WERI-Rb-1 (cell line): ENCODE measurements at regions not wholly inside any gene's neighbourhood (a gene's known extent, or its start where the extent isn't known, plus 50 kb on each side); places are given as distances from the start of the nearest gene placed in this dataset.
"Not testable (repeated sequence)": the region's sequence is repeated elsewhere in the genome, so short reads cannot be mapped to it uniquely, and the experiment has no call there.

Source experiments
- DNase-seq: peaks from one replicate; pipeline ENCODE4 v3.0.0-alpha.2; 2020
- H3K27ac ChIP-seq: fragments of 250-450 bp; sonication (Bioruptor Pico); 2 replicates; pipeline ENCODE4 v1.5.1; 2020; ENCODE audit warnings: mild to moderate bottlenecking, moderate library complexity
- H3K27me3 ChIP-seq: fragments of 250-450 bp; sonication (Bioruptor Pico); 2 replicates; pipeline ENCODE4 v1.5.1; 2021; ENCODE audit warnings: mild to moderate bottlenecking, low read depth, moderate library complexity; ENCODE audit not compliant: insufficient read depth, severe bottlenecking
- H3K36me3 ChIP-seq: fragments of 250-450 bp; sonication (Bioruptor Pico); 2 replicates; pipeline ENCODE4 v1.5.1; 2020; ENCODE audit warnings: mild to moderate bottlenecking, moderate library complexity
- H3K4me3 ChIP-seq: 2 replicates; pipeline ENCODE4 v1.5.1; 2011; ENCODE audit warnings: low read depth, mild to moderate bottlenecking, control low read depth, low read length
- H3K9me3 ChIP-seq: fragments of 250-450 bp; sonication (Bioruptor Pico); 2 replicates; pipeline ENCODE4 v1.5.1; 2021; ENCODE audit warnings: mild to moderate bottlenecking, moderate library complexity; ENCODE audit not compliant: severe bottlenecking
- CTCF ChIP-seq: IDR thresholded peaks from 2 replicates; pipeline ENCODE4 v1.5.1; 2011; ENCODE audit warnings: low read depth, mild to moderate bottlenecking, control low read depth, inconsistent platforms, low read length

GRCh38 chr13:52324831-52325230 lies 81.1 kb downstream of the THSD1 start:
- H3K4me3 ChIP-seq, DNase-seq, H3K27me3 ChIP-seq, H3K27ac ChIP-seq, H3K9me3 ChIP-seq, H3K36me3 ChIP-seq: not testable (repeated sequence)

- no peak for TF ChIP-seq CTCF
- no peak for DNase-seq
These were observed 86.1 kb downstream of the THSD1 start for GRCh38 chr13:52319876-52320275.

DNA sequence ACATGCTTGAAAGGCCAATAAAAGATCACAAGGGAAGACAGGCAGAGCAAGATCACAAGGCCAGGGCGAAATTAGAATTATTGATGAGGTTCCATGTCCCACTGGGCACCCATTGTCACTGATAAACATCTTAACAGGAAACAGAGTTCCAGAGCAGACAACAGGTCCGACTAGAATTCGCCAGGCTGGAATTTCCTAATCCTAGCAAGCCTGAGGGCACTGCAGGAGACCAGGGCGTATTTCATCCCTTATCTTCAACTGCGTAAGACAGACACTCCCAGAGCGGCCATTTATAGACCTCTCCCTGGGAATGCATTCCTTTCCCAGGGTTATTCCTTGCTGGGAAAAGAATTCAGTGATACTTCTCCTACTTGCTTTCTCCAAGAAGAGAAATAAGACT lies 96.1 kb downstream of the THSD1 start:
- H3K36me3 ChIP-seq, H3K4me3 ChIP-seq, H3K27me3 ChIP-seq, H3K9me3 ChIP-seq, H3K27ac ChIP-seq, DNase-seq: not testable (repeated sequence)

More at GRCh38 chr13:52319876-52320275, 86.1 kb downstream of the THSD1 start:
- no peak overlapping the region for H3K27ac ChIP-seq
- no peak overlapping the region for H3K4me3 ChIP-seq
- H3K9me3 ChIP-seq = no peaks in the 10 kb centered on the region
- H3K27me3 ChIP-seq = no peaks in the 10 kb centered on the region
- H3K36me3 ChIP-seq = no peaks in the 10 kb centered on the region

DNA sequence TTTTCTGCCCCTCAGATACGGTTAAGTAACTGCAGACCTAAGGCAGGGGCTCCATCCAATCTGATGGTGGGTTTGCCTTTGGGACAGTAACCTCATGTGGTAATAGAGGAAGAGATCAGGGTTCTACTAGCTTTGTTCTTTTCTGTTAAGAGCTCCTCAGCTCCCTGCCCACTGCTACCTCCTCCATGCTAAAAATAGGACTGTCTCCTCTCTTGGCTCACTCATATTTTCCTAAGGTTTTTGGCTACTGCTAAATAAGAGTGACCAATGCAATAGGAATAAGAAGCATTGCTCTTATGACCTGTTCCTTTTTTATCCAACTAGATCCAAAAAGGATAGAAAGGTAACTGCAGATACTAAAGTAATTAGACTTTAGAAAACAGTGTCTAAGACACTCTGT lies 99.6 kb downstream of the THSD1 start:
- not testable (repeated sequence) for H3K4me3 ChIP-seq, DNase-seq, H3K9me3 ChIP-seq

DNA sequence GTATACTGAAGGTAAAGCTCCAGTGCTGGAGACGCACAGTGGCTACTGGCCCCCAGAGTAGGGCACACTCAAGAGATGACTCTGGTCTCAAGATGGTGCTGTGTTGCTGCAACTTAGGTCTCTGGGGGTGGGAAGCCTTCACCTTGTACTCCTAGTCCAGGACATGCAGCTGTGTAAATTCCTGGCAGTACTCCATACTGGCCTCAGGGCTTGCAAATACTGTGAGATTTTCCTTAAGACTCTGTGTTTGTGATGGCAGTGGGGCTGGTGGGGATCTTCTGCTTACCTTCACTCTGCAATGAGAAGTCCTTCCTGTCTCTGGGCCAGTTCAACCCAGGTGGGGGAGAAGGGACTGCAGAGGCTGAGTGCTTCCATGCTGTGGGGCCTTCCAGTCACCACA lies 102.9 kb downstream of the THSD1 start:
- H3K27ac ChIP-seq, DNase-seq, H3K36me3 ChIP-seq, H3K27me3 ChIP-seq, H3K9me3 ChIP-seq, H3K4me3 ChIP-seq: not testable (repeated sequence)

More for the DNA sequence above, 99.6 kb downstream of the THSD1 start:
- H3K36me3 ChIP-seq, H3K27me3 ChIP-seq, H3K27ac ChIP-seq: not testable (repeated sequence)

DNA sequence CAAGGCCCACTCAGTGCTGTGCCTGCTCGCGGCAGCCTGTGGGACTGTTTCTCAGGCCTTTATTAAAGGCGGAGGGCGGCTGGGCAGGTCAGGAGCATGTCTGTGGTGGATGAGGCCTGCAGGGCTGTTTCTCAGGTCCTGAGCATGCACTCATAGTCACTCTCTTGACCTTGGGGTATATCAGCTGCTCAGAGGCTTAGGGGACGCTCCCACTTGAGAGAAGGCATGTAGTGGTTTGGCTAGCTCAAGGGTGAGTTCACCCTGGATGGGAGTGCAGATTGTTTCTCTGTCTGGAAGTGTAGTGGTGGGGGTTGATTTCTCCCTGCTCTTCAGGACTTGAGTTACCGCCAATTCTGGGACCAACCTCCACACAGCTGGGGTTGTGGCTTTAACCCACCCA lies 103.3 kb downstream of the THSD1 start:
- not testable (repeated sequence) for H3K9me3 ChIP-seq, DNase-seq, H3K4me3 ChIP-seq, H3K27ac ChIP-seq, H3K27me3 ChIP-seq, H3K36me3 ChIP-seq

GRCh38 chr13:52301810-52302400 lies 104.1 kb downstream of the THSD1 start:
- H3K4me3 ChIP-seq, H3K9me3 ChIP-seq, H3K27me3 ChIP-seq, H3K36me3 ChIP-seq, DNase-seq, H3K27ac ChIP-seq: not testable (repeated sequence)

DNA sequence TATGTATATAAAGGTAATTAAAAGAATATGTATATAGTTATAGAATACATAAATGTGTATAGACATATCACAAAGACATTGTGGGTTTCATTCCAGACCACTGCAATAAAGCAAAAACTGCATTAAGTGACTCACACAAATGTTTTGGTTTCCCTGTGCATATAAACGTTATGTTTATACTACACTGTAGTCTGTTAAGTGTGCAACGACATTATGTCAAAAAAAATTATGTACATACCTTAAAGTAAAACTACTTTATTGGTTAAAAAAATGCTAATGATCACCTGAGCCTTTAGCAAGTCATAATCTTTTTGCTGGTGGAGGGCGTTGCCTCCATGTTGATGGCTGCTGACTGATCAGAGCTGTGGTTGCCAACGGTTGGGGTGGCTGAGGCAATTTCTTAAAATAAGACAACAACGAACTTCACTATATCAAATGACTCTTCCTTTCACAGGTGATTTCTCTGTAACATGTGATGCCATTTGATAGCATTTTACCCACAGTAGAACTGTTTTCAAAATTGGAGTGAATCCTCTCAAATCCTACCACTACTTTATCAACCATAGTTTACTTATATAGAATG lies 107.8 kb downstream of the THSD1 start:
- not testable (repeated sequence) for H3K27ac ChIP-seq, H3K4me3 ChIP-seq, DNase-seq, H3K9me3 ChIP-seq, H3K27me3 ChIP-seq, H3K36me3 ChIP-seq

- H3K36me3 ChIP-seq, H3K4me3 ChIP-seq, DNase-seq, H3K27me3 ChIP-seq, H3K9me3 ChIP-seq, H3K27ac ChIP-seq: not testable (repeated sequence)
These were observed 117.1 kb downstream of the THSD1 start for GRCh38 chr13:52288891-52289290.

GRCh38 chr13:52281387-52281786 lies 122.0 kb upstream of the NEK3 start:
- H3K4me3 ChIP-seq, H3K27ac ChIP-seq, H3K36me3 ChIP-seq, H3K9me3 ChIP-seq, DNase-seq, H3K27me3 ChIP-seq: not testable (repeated sequence)

- H3K36me3 ChIP-seq, H3K27ac ChIP-seq, H3K27me3 ChIP-seq: not testable (repeated sequence)
These were observed 120.0 kb upstream of the NEK3 start for GRCh38 chr13:52279408-52279807.

DNA sequence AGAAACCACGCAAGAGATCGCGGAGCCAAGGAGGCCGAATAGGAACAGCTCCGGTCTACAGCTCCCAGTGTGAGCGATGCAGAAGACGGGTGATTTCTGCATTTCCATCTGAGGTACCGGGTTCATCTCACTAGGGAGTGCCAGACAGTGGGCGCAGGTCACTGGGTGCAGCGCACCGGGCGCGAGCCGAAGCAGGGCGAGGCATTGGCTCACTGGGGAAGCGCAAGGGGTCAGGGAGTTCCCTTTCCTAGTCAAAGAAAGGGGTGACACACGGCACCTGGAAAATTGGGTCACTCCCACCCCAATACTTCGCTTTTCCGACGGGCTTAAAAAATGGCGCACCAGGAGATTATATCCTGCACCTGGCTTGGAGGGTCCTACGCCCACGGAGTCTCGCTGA lies 94.9 kb upstream of the NEK3 start:
- not testable (repeated sequence) for H3K4me3 ChIP-seq, H3K27me3 ChIP-seq, H3K36me3 ChIP-seq, H3K9me3 ChIP-seq, H3K27ac ChIP-seq, DNase-seq

More at GRCh38 chr13:52279408-52279807, 120.0 kb upstream of the NEK3 start:
- not testable (repeated sequence) for H3K4me3 ChIP-seq, H3K9me3 ChIP-seq, DNase-seq

- H3K27ac ChIP-seq, H3K36me3 ChIP-seq, H3K9me3 ChIP-seq, DNase-seq, H3K4me3 ChIP-seq, H3K27me3 ChIP-seq: not testable (repeated sequence)
These were observed 81.4 kb upstream of the NEK3 start for GRCh38 chr13:52240752-52241151.
